Stomach smooth muscle (tissue), 2 donors: ENCODE measurements at regions not wholly inside any gene's neighbourhood (a gene's known extent, or its start where the extent isn't known, plus 50 kb on each side); places are given as distances from the start of the nearest gene placed in this dataset.
"Not testable (repeated sequence)": the region's sequence is repeated elsewhere in the genome, so short reads cannot be mapped to it uniquely, and the experiment has no call there.

Experiments used
- H3K27ac ChIP-seq: one replicate; pipeline ENCODE4 v1.7.0; 2013; ENCODE audit warnings: mild to moderate bottlenecking, low read length, inconsistent platforms
- H3K27me3 ChIP-seq, 2 donors: one replicate each; pipeline ENCODE4 v1.7.0; 2013; ENCODE audit warnings: low read length in 2 of 2; ENCODE audit not compliant: insufficient read depth in 2 of 2, control insufficient read depth in 1 of 2
- H3K36me3 ChIP-seq, 2 donors: one replicate each; pipeline ENCODE4 v1.7.0; 2013; ENCODE audit warnings: low read length in 2 of 2; ENCODE audit not compliant: control insufficient read depth in 2 of 2, insufficient read depth in 2 of 2
- H3K4me1 ChIP-seq: one replicate; pipeline ENCODE4 v1.7.0; 2013; ENCODE audit warnings: low read length; ENCODE audit not compliant: control insufficient read depth, insufficient read depth
- H3K4me3 ChIP-seq, 2 donors: one replicate each; pipeline ENCODE4 v1.7.0; 2013; ENCODE audit warnings: low read length in 2 of 2
- H3K9ac ChIP-seq, 2 donors: one replicate each; pipeline ENCODE4 v1.7.0; 2013; ENCODE audit warnings: low read length in 2 of 2, mild to moderate bottlenecking in 1 of 2
- H3K9me3 ChIP-seq, 2 donors: one replicate each; pipeline ENCODE4 v1.7.0; 2013; ENCODE audit warnings: low read length in 2 of 2; ENCODE audit not compliant: control insufficient read depth in 2 of 2
- donor health status: healthy.
- donor health status: Pancreatic carcinoma.

GRCh38 chr10:57562211-57562610 is 705.5 kb downstream of the IPMK start:
- Histone ChIP-seq H3K27ac (no peak overlapping the region), H3K27me3 (no peaks in the 10 kb centered on the region), H3K4me1 (no peaks in the 10 kb centered on the region), H3K36me3 (no peaks in the 10 kb centered on the region), H3K9me3 (peaks cover 0 to 3% of the 10 kb centered on the region in 2 donors), H3K9ac (no peak overlapping the region), H3K4me3 (no peak overlapping the region)

DNA sequence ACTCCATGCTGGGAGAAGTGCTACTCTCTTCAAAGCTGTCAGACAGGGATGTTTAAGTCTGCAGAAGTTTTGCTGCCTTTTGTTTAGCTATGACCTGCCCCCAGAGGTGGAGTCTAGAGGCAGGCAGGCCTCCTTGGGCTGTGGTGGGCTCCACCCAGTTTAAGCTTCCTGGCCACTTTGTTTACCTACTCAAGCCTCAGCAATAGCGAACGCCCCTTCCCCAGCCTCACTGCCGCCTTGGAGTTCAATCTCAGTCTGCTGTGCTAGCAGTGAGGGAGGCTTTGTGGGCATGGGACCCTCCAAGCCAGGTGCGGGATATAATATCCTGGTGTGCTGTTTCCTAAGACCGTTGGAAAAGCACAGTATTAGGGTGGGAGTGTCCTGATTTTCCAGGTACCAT is 715.9 kb downstream of the IPMK start:
- H3K9ac ChIP-seq, H3K27me3 ChIP-seq, H3K36me3 ChIP-seq, H3K27ac ChIP-seq, H3K9me3 ChIP-seq, H3K4me3 ChIP-seq, H3K4me1 ChIP-seq: not testable (repeated sequence)

DNA sequence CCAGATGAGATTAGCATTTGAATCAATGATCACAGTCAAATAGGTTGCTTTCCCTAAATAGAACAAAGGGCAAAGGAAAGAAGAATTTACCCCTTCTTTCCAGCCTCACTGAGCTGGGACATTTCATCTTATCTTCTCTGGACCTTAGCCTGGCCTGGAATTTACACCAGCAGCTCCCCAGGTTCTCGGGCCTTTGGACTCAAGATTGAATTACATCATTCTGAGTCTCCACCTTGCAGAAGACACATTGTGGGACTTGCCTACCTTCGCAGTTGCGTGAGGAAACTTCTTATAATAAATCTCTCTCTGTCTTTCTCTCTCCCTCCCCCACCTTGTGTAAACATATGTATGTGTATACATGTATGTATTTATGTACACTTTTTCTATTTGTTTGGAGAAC is 732.4 kb downstream of the IPMK start:
- Histone ChIP-seq H3K9me3 (no peaks in the 10 kb centered on the region), H3K27ac (no peak overlapping the region), H3K4me1 (no peaks in the 10 kb centered on the region), H3K36me3 (no peaks in the 10 kb centered on the region), H3K9ac (no peak overlapping the region), H3K4me3 (no peak overlapping the region), H3K27me3 (no peaks in the 10 kb centered on the region)

DNA sequence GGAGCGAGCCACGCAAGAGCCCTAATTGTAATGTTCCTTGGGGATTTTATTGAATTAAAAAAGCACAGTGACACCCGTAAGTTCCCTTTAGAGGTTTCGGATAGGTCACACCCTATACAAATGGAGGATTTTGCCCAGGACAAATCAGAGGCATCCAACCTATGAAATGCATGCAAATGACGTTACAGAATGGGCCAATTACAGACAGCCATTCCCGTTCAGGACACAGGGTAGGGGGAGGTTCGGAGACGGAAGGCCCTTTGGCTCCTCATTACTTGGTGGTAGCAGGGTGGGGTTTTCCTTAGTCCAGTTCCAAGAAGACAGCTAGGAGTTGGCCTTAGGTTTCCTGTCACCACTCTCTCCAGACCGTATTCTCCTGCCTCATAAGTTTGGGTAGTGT is 754.1 kb downstream of the IPMK start:
- Histone ChIP-seq H3K4me3 (no peak overlapping the region), H3K27ac (no peak overlapping the region), H3K27me3 (no peaks in the 10 kb centered on the region), H3K36me3 (no peaks in the 10 kb centered on the region), H3K4me1 (no peaks in the 10 kb centered on the region), H3K9me3 (no peaks in the 10 kb centered on the region), H3K9ac (no peak overlapping the region)

DNA sequence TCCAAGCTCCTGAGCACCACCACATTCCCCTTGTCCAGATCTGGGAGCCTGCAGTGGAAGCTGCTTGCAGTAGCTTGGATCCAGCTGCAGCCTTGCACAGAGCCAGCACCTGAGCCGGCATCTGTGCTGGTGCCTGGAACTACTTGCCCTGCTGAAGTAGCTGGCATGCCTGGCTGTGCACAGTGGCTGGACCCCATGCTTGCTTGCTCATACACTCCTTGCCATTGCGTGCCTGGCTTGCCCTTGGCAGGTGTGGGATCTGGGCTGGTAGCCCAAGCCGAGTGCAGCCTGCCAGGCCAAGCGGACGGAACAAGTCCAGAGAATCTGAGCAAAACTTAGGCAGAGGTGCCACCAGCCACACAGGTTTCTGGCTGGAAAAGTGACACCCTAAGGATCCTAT is 759.9 kb downstream of the IPMK start:
- H3K4me3 ChIP-seq: no peak overlapping the region
- H3K27me3 ChIP-seq: no peaks in the 10 kb centered on the region
- H3K4me1 ChIP-seq: no peaks in the 10 kb centered on the region
- H3K9ac ChIP-seq: no peak overlapping the region
- H3K27ac ChIP-seq: no peak overlapping the region
- H3K9me3 ChIP-seq: peaks cover 0 to 3% of the 10 kb centered on the region in 2 donors
- H3K36me3 ChIP-seq: no peaks in the 10 kb centered on the region

DNA sequence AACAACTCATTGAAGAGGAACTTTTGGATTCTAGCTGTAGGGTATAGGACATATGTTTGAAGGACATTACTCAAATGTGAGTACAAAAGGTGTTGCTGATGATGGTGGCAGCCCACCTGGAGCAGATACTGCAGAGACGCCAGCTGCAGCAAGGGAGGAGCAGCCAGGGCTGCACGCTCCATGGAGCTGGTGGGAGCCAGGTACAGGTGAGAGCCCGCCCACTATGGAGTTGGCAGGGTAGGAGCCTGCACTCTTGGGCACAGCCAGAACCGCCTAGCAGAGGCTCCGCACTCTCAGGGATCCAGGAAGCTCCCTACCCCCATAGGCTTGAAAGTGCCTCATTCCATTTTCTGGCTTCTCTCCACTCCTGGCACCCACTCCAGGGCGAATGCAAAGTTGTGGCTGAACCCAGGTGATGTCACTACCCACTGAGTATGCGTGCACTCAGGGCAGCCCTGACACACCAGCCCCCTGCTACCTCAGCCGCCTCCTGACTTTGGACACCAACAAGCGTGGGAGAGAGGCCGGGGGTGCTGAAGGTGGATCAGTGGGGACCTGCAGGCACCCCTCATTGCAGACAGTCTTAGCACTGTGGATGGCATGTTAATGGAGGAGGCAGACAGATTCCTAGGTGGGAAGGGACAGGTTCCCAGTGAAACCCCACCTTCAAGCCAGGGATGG is 761.1 kb downstream of the IPMK start:
- no peak overlapping the region for H3K9ac ChIP-seq
- H3K4me1 ChIP-seq: no peaks in the 10 kb centered on the region
- no peak overlapping the region for H3K4me3 ChIP-seq
- H3K9me3 ChIP-seq: peaks cover 0 to 3% of the 10 kb centered on the region in 2 donors
- no peaks in the 10 kb centered on the region for H3K36me3 ChIP-seq
- no peak overlapping the region for H3K27ac ChIP-seq
- no peaks in the 10 kb centered on the region for H3K27me3 ChIP-seq

- no peak overlapping the region for H3K9ac ChIP-seq
- H3K4me1 ChIP-seq: no peaks in the 10 kb centered on the region
- H3K4me3 ChIP-seq: no peak overlapping the region
- no peak overlapping the region for H3K27ac ChIP-seq
- H3K27me3 ChIP-seq: no peaks in the 10 kb centered on the region
- no peaks in the 10 kb centered on the region for H3K9me3 ChIP-seq
- no peaks in the 10 kb centered on the region for H3K36me3 ChIP-seq
These were observed 773.2 kb downstream of the IPMK start for GRCh38 chr10:57494486-57494885.

- Histone ChIP-seq H3K36me3 (no peaks in the 10 kb centered on the region), H3K9me3 (no peaks in the 10 kb centered on the region), H3K9ac (no peak overlapping the region), H3K27ac (no peak overlapping the region), H3K4me3 (no peak overlapping the region), H3K4me1 (no peaks in the 10 kb centered on the region), H3K27me3 (no peaks in the 10 kb centered on the region)
These were observed 785.4 kb downstream of the IPMK start for GRCh38 chr10:57482259-57482658.

DNA sequence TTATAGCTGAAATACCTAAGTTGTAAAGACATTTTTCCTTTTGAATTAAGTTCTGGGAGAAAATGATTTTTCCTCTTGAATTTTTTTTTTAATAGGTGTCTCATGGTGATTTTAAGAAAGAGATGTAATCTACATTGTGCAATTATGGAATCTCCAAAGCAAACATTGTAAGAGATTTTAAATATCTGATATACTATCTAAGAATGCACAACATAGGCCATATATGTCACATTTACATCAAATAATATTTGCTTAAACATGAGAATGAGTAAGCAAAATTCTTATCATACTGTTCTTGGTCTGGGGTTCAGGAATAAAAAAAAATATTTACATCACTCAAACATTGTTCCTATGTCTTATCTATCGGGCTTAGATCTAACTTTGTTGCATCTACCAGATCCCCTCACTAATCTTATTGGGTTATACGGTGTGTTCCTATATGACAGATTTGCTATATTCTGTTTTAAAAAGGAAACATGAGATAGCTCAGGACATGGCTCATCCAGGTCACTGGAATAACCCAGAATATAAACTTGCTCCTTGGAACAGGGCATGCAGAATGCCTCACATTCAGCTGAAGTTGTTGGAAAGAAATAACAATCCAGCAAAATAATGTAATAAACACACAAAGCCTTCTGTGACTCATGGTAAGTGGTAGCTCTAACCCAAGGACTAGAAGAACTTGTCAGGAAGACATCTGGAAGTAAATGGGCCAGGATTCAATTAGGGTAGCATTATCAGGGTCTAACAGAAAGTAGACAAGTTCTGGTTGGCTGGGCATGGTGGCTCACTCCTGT is 794.7 kb downstream of the IPMK start:
- Histone ChIP-seq H3K4me3 (no peak overlapping the region), H3K9me3 (no peaks in the 10 kb centered on the region), H3K36me3 (no peaks in the 10 kb centered on the region), H3K27me3 (no peaks in the 10 kb centered on the region), H3K27ac (no peak overlapping the region), H3K4me1 (no peaks in the 10 kb centered on the region), H3K9ac (no peak overlapping the region)

GRCh38 chr10:57468894-57469432 is 798.7 kb downstream of the IPMK start:
- Histone ChIP-seq H3K36me3 (no peaks in the 10 kb centered on the region), H3K4me1 (no peaks in the 10 kb centered on the region), H3K4me3 (no peak overlapping the region), H3K27ac (no peak overlapping the region), H3K9me3 (no peaks in the 10 kb centered on the region), H3K27me3 (no peaks in the 10 kb centered on the region), H3K9ac (no peak overlapping the region)

DNA sequence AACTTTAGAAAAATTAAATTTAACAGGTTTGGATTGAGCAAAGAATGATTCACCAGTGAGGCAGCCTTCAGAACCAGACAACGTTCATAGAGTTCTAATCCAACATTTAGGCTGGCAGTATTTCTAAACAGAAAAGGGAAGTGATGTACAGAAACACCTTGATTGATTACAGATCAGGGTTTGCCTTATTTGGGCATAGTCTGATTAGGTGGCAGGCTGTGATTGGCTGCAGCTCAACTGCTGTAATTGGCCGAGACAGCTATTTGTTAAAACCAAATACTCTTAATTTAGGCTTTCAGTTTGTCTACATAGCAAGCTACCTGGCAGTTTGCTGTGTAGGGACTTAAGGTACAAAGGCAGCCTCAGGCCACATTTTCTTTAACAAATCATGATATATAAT is 802.5 kb downstream of the IPMK start:
- no peaks in the 10 kb centered on the region for H3K4me1 ChIP-seq
- H3K27me3 ChIP-seq: no peaks in the 10 kb centered on the region
- no peak overlapping the region for H3K27ac ChIP-seq
- H3K9me3 ChIP-seq: no peaks in the 10 kb centered on the region
- H3K4me3 ChIP-seq: no peak overlapping the region
- no peak overlapping the region for H3K9ac ChIP-seq
- H3K36me3 ChIP-seq: no peaks in the 10 kb centered on the region
